GM20000 (cell line): ENCODE measurements at regions not wholly inside any gene's neighbourhood (a gene's known extent, or its start where the extent isn't known, plus 50 kb on each side); places are given as distances from the start of the nearest gene placed in this dataset.

Source experiments
- DNase-seq: peaks from one replicate; pipeline ENCODE4 v3.0.0; 2012; ENCODE audit warnings: low spot score
- CTCF ChIP-seq: IDR thresholded peaks from 2 replicates; pipeline ENCODE4 v1.5.1; 2012; ENCODE audit warnings: mild to moderate bottlenecking, control low read depth; ENCODE audit errors: extremely low read depth, missing control alignments

DNA sequence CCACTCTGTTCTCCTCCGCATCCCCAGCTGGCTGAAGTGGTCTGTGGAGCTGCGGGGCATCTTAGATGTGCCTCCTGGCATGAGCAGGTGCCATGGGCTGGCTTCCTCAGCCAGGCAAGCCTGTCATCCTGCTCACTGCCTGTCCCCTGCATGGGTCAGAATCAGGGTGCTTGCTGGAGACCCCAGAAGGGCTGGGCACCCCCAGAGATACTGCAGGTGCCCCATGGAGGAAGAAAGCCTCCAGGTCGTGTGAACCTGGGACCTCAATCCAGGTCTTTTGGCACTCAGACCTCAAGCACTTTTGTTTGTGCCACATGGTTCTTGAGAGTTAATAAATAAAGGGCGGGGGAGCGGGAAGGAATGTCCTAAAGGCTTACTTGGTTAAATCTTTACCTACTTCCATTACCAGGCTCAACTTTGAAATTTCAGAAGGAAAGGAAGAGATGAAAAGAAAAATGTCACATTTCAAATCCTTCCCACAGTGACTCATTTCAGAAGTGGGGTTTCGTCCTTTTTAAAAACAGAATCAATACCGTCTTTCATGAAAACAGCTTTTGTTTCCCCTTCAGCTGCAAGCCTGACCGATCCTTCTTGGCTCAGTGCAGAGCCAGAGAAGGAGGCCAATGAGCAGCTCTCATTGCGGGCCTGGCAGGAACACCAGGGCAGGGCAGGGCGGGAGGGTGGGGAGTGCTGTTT is 69.9 kb downstream of the RHOB start:
- peak; percentile 61 for DNase-seq
- TF ChIP-seq CTCF = no peak

DNA sequence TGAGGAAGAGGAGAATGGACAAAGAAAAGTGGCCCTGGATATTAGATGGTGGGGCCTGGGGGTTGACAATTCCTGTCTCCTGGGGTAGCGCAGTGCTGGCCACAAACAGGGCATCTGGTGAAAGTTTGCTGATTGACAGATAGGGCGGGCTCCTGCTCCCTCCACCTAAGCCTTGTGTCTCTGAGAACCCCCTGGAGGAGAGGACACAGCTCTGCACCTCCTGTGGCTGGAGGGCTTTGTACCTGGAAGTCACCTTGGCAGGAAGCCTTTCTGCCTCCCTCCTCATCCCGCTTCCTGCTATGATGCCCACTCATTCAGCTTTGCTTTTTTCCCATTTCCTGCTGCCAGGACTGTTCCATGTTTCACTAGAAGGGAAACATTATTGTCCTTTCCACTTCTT is 72.4 kb downstream of the RHOB start:
- DNase-seq = no peak
- no peak for TF ChIP-seq CTCF

DNA sequence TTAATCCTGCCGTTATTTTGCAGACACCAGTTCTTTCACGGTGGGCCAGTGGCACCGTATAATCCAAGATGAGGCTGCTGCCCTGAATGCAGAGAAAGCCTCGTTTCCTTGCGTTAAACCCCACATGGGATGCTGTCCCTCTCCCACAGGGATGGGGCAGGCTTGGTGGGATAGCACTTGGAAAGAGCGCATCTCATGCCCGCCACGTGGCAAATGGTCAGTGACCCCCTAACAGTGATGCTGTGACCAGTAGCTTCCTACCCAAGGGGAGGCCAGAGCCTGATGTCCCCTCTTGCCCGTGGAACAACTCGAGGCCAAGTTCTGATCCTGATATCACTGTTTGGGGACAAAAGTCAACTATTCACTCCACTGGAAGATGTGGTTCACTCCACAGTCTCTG is 73.3 kb downstream of the RHOB start:
- no peak for TF ChIP-seq CTCF
- no peak for DNase-seq

GRCh38 chr2:20521193-20521592 is 74.3 kb downstream of the RHOB start:
- no peak for TF ChIP-seq CTCF

GRCh38 chr2:20521682-20522189 is 74.9 kb downstream of the RHOB start:
- no peak for TF ChIP-seq CTCF
- DNase-seq = no peak

More at GRCh38 chr2:20521193-20521592, 74.3 kb downstream of the RHOB start:
- no peak for DNase-seq

GRCh38 chr2:20523073-20523798 is 76.4 kb downstream of the RHOB start:
- no peak for DNase-seq
- TF ChIP-seq CTCF = no peak

DNA sequence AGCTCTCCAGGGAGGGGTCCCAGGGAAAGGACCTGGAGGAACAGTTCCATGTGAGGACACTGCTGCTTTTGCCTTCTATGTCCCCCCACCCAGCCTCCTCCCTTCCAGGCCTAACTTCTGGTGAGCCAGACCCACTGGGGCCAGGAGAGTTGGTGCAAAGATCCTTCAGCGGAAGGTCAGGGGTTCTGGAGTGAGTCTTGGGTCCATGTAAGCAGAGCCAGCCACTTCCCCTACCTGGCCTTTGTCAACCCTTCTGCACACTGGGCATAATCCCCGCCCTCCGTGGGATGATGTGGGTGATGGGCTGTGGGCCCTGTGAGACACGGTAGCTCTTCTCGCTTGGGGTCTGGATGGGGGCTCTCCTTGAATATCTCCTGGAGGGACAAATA is 76.9 kb downstream of the RHOB start:
- TF ChIP-seq CTCF = no peak

More for the DNA sequence above, 76.9 kb downstream of the RHOB start:
- no peak for DNase-seq
